SIG-M5 treated with dmso at 0.1 percent for 504 hours (cell line): ENCODE measurements at regions not wholly inside any gene's neighbourhood (a gene's known extent, or its start where the extent isn't known, plus 50 kb on each side); places are given as distances from the start of the nearest gene placed in this dataset.

ENCODE experiments used
- DNase-seq: peaks from one replicate; lab custom pipeline; 2025; ENCODE audit not compliant: unreplicated experiment; lab: John Stamatoyannopoulos, UW

- DNase-seq, result no peak
Observed at GRCh38 chr6:11363881-11364576, 131.6 kb upstream of the NEDD9 start.

GRCh38 chr6:11362564-11362963 lies 130.1 kb upstream of the NEDD9 start:
- no peak for DNase-seq

GRCh38 chr6:11358904-11359830 lies 126.7 kb upstream of the NEDD9 start:
- no peak for DNase-seq

- DNase-seq, result peak; percentile 36
Observed at GRCh38 chr6:11357285-11357684, 124.8 kb upstream of the NEDD9 start.

GRCh38 chr6:11356404-11357155 lies 124.1 kb upstream of the NEDD9 start:
- DNase-seq, result no peak

GRCh38 chr6:11353921-11354389 lies 121.5 kb upstream of the NEDD9 start:
- DNase-seq, result no peak

GRCh38 chr6:11350294-11350693 lies 117.8 kb upstream of the NEDD9 start:
- DNase-seq, result peak; percentile 94

GRCh38 chr6:11349880-11350279 lies 117.4 kb upstream of the NEDD9 start:
- DNase-seq, result no peak

GRCh38 chr6:11346516-11346915 lies 114.0 kb upstream of the NEDD9 start:
- DNase-seq, result no peak

GRCh38 chr6:11345536-11345935 lies 113.1 kb upstream of the NEDD9 start:
- DNase-seq, result no peak

- peak; percentile 38 for DNase-seq
Observed at GRCh38 chr6:11343963-11344723, 111.7 kb upstream of the NEDD9 start.

- peak; percentile 15 for DNase-seq
Observed at GRCh38 chr6:11341867-11342266, 109.4 kb upstream of the NEDD9 start.

GRCh38 chr6:11341303-11341702 lies 108.8 kb upstream of the NEDD9 start:
- no peak for DNase-seq

- no peak for DNase-seq
Observed at GRCh38 chr6:11339380-11339779, 106.9 kb upstream of the NEDD9 start.

GRCh38 chr6:11337306-11337705 lies 104.8 kb upstream of the NEDD9 start:
- DNase-seq, result no peak

- no peak for DNase-seq
Observed at GRCh38 chr6:11335826-11336225, 103.4 kb upstream of the NEDD9 start.

- DNase-seq, result no peak
Observed at GRCh38 chr6:11333132-11333849, 100.8 kb upstream of the NEDD9 start.

GRCh38 chr6:11332463-11332862 lies 100.0 kb upstream of the NEDD9 start:
- no peak for DNase-seq

GRCh38 chr6:11331111-11331510 lies 98.6 kb upstream of the NEDD9 start:
- no peak for DNase-seq

GRCh38 chr6:11330413-11330760 lies 97.9 kb upstream of the NEDD9 start:
- DNase-seq, result no peak
